ENCODE measurements at regions not wholly inside any gene's neighbourhood (a gene's known extent, or its start where the extent isn't known, plus 50 kb on each side); places are given as distances from the start of the nearest gene placed in this dataset.

GRCh38 chr10:29897430-29897829 is 162.0 kb downstream of the JCAD start:
- H3K4me1 Mint-ChIP-seq (ENCODE audit: low read depth, unreplicated experiment), result peaks cover 7% of the 10 kb centered on the region
- no peaks in the 10 kb centered on the region for H3K27me3 Mint-ChIP-seq (ENCODE audit: insufficient read depth, unreplicated experiment)
- Histone ChIP-seq H3K27me3 (replicated peaks; ENCODE audit: control insufficient read depth, insufficient read depth, low read length) (no peaks in the 10 kb centered on the region), H3K4me3 (ENCODE audit: low read depth, low read length) (no peak overlapping the region), H3K36me3 (ENCODE audit: control insufficient read depth, insufficient read depth, low read length) (no peaks in the 10 kb centered on the region), H3K9me3 (0 out of 2 replicates have a peak, but pooled peaks cover 3% of the 10 kb centered on the region), H3K4me1 (peaks cover 13% of the 10 kb centered on the region)
- peaks cover 20% of the 10 kb centered on the region for H3K9me3 Mint-ChIP-seq (ENCODE audit: unreplicated experiment)
- no peak for DNase-seq
- no peak overlapping the region for H3K27ac Mint-ChIP-seq (ENCODE audit: unreplicated experiment)
- intact Hi-C loops (cut with micrococcal nuclease; ENCODE audit: unreplicated experiment), result no loop called here
- H3K36me3 Mint-ChIP-seq (ENCODE audit: insufficient read depth, unreplicated experiment), result no peaks in the 10 kb centered on the region
- H3K4me3 Mint-ChIP-seq (ENCODE audit: unreplicated experiment), result no peak overlapping the region
- ChIA-PET POLR2A (no interaction called here), CTCF (no interaction called here)
- no TSS peak for BruUV-seq (replicated peaks)
- TF ChIP-seq CTCF (IDR thresholded peaks at IDR 0.05; ENCODE audit: insufficient read depth in 1 of 2, low read depth in 1 of 2, low read length in 1 of 2, severe bottlenecking in 1 of 2, unreplicated experiment in 1 of 2), result no peak

GRCh38 chr10:29896053-29896452 is 163.3 kb downstream of the JCAD start:
- Histone ChIP-seq H3K27me3 (replicated peaks; ENCODE audit: control insufficient read depth, insufficient read depth, low read length) (no peaks in the 10 kb centered on the region), H3K9me3 (0 out of 2 replicates have a peak, but pooled peaks cover 3% of the 10 kb centered on the region), H3K4me3 (ENCODE audit: low read depth, low read length) (no peak overlapping the region), H3K36me3 (ENCODE audit: control insufficient read depth, insufficient read depth, low read length) (no peaks in the 10 kb centered on the region), H3K4me1 (peaks cover 13% of the 10 kb centered on the region)
- peaks cover 17% of the 10 kb centered on the region for H3K9me3 Mint-ChIP-seq (ENCODE audit: unreplicated experiment)
- H3K36me3 Mint-ChIP-seq (ENCODE audit: insufficient read depth, unreplicated experiment), result no peaks in the 10 kb centered on the region
- DNase-seq, result no peak
- no TSS peak for BruUV-seq (replicated peaks)
- ChIA-PET CTCF (no interaction called here), POLR2A (no interaction called here)
- H3K27ac Mint-ChIP-seq (ENCODE audit: unreplicated experiment), result no peak overlapping the region
- peaks cover 9% of the 10 kb centered on the region for H3K4me1 Mint-ChIP-seq (ENCODE audit: low read depth, unreplicated experiment)
- H3K4me3 Mint-ChIP-seq (ENCODE audit: unreplicated experiment), result no peak overlapping the region
- intact Hi-C loops (cut with micrococcal nuclease; ENCODE audit: unreplicated experiment), result no loop called here
- no peak for TF ChIP-seq CTCF (IDR thresholded peaks at IDR 0.05; ENCODE audit: insufficient read depth in 1 of 2, low read depth in 1 of 2, low read length in 1 of 2, severe bottlenecking in 1 of 2, unreplicated experiment in 1 of 2)
- no peaks in the 10 kb centered on the region for H3K27me3 Mint-ChIP-seq (ENCODE audit: insufficient read depth, unreplicated experiment)

GRCh38 chr10:29895456-29895855 is 163.9 kb downstream of the JCAD start:
- intact Hi-C loops (cut with micrococcal nuclease; ENCODE audit: unreplicated experiment), result no loop called here
- 0 out of 2 replicates have a peak, but pooled peaks cover 3% of the 10 kb centered on the region for H3K9me3 ChIP-seq
- H3K36me3 ChIP-seq (ENCODE audit: control insufficient read depth, insufficient read depth, low read length), result no peaks in the 10 kb centered on the region
- Mint-ChIP-seq H3K27ac (ENCODE audit: unreplicated experiment) (no peak overlapping the region), H3K27me3 (ENCODE audit: insufficient read depth, unreplicated experiment) (no peaks in the 10 kb centered on the region), H3K4me3 (ENCODE audit: unreplicated experiment) (no peak overlapping the region), H3K4me1 (ENCODE audit: low read depth, unreplicated experiment) (peaks cover 8% of the 10 kb centered on the region), H3K9me3 (ENCODE audit: unreplicated experiment) (peaks cover 11% of the 10 kb centered on the region), H3K36me3 (ENCODE audit: insufficient read depth, unreplicated experiment) (no peaks in the 10 kb centered on the region)
- ChIA-PET CTCF (no interaction called here), POLR2A (no interaction called here)
- DNase-seq, result peak in 1 of 2 experiments; percentile 20
- no TSS peak for BruUV-seq (replicated peaks)
- H3K4me3 ChIP-seq (ENCODE audit: low read depth, low read length), result no peak overlapping the region
- peaks cover 10% of the 10 kb centered on the region for H3K4me1 ChIP-seq
- no peak for TF ChIP-seq CTCF (IDR thresholded peaks at IDR 0.05; ENCODE audit: insufficient read depth in 1 of 2, low read depth in 1 of 2, low read length in 1 of 2, severe bottlenecking in 1 of 2, unreplicated experiment in 1 of 2)
- no peaks in the 10 kb centered on the region for H3K27me3 ChIP-seq (replicated peaks; ENCODE audit: control insufficient read depth, insufficient read depth, low read length)

Data from Caco-2 (cell line).